Prostate gland (tissue), 2 donors: ENCODE measurements at regions not wholly inside any gene's neighbourhood (a gene's known extent, or its start where the extent isn't known, plus 50 kb on each side); places are given as distances from the start of the nearest gene placed in this dataset.

Experiments used
- DNase-seq: peaks from one replicate; pipeline ENCODE4 v3.0.0-alpha.2; 2019; ENCODE audit warnings: low spot score
- H3K27ac ChIP-seq, 2 donors: fragments of 200-600 bp; sonication (generic); 2 replicates each; pipeline ENCODE4 v1.5.1; 2017 to 2019
- H3K27me3 ChIP-seq: fragments of 200-600 bp; sonication (generic); replicated peaks from 2 replicates; pipeline ENCODE4 v1.5.1; 2019; ENCODE audit not compliant: insufficient read depth
- H3K36me3 ChIP-seq, 2 donors: fragments of 200-600 bp; sonication (generic); 1 replicate in 1 of 2; 2 replicates in 1 of 2; pipeline versions ENCODE4 v1.5.1 to v1.8.1; 2017 to 2019
- H3K4me1 ChIP-seq: fragments of 200-600 bp; sonication (generic); replicated peaks from 2 replicates; pipeline ENCODE4 v1.5.1; 2019
- H3K4me3 ChIP-seq, 2 donors: fragments of 200-600 bp; sonication (generic); 2 replicates each; pipeline ENCODE4 v1.5.1; 2017 to 2019
- H3K9me3 ChIP-seq: fragments of 200-600 bp; sonication (generic); 2 replicates; pipeline ENCODE4 v1.5.1; 2017
- POLR2A ChIP-seq: fragments of 450-650 bp; IDR thresholded peaks from one replicate; pipeline ENCODE4 v1.6.1; 2016; ENCODE audit warnings: antibody characterized with exemption, mild to moderate bottlenecking
- POLR2AphosphoS5 ChIP-seq: sonication (generic); formaldehyde crosslinking; IDR thresholded peaks from one replicate; pipeline ENCODE4 v1.6.1; 2017; ENCODE audit warnings: antibody characterized with exemption
- WGBS: methylation state at CpG from one replicate; pipeline ENCODE4 v1.1.5; 2018; 5-methylcytosine and 5-hydroxymethylcytosine counted together
- intact Hi-C: fragments of 100-400 bp; cut with DNase I; formaldehyde crosslinking; loops from one replicate; pipeline ENCODE4 v1.14.2; 2022
- TF ChIP-seq, protein P1 (sequence below), 4 experiments: fragments of 200-600 bp in 2 of 4; fragments of 450-650 bp in 2 of 4; sonication (generic) in 2 of 4; IDR thresholded peaks; 1 replicate in 3 of 4; 2 replicates in 1 of 4; pipeline ENCODE4 v1.5.1; 2016 to 2019; ENCODE audit warnings: antibody characterized with exemption in 4 of 4, mild to moderate bottlenecking in 2 of 4, moderate library complexity in 2 of 4

DNA sequence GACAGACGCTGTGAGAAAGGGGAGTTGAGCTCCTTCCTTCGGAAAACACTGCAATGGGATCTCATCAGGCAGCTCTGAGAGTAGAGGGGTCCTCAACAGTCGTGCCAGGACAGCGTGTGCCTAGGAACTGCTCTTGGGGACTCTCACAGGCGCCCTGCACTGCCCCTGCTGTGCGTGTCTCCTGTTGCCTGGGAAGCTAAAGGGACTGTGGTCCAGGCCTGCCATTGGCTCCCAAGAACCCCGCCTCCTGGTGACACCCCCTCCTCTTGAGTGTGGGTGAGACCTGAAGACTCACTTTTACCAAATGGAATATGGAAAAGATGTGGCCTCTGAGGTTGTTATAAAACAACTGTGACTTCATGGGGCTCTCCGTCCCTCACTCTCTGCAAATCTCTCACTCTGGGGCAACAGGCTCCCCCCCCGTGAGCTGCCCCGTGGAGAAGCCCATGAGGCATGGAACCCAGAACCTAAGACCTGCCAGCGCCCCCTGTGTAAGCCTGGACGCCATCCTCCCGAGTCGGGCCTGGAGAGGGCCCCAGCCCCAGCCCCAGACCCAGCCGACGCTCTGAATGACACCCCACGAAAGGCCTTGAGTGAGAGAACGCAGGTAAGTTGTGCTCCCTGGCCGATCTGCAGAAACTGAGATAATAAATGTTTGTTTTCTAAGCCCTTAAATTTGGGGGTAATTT, 302.7 kb downstream of the FGF9 start:
- intact Hi-C loops, result no loop called here
- no peak for DNase-seq
- 94% methylated on average over 19 of the region's 19 CpGs for WGBS
- H3K4me3 ChIP-seq, result no peak overlapping the region
- no peaks in the 10 kb centered on the region for H3K4me1 ChIP-seq
- H3K27me3 ChIP-seq, result no peaks in the 10 kb centered on the region
- H3K9me3 ChIP-seq, result no peaks in the 10 kb centered on the region
- TF ChIP-seq POLR2A (no peak), POLR2AphosphoS5 (no peak)
- TF ChIP-seq, protein P1, sequence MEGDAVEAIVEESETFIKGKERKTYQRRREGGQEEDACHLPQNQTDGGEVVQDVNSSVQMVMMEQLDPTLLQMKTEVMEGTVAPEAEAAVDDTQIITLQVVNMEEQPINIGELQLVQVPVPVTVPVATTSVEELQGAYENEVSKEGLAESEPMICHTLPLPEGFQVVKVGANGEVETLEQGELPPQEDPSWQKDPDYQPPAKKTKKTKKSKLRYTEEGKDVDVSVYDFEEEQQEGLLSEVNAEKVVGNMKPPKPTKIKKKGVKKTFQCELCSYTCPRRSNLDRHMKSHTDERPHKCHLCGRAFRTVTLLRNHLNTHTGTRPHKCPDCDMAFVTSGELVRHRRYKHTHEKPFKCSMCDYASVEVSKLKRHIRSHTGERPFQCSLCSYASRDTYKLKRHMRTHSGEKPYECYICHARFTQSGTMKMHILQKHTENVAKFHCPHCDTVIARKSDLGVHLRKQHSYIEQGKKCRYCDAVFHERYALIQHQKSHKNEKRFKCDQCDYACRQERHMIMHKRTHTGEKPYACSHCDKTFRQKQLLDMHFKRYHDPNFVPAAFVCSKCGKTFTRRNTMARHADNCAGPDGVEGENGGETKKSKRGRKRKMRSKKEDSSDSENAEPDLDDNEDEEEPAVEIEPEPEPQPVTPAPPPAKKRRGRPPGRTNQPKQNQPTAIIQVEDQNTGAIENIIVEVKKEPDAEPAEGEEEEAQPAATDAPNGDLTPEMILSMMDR (IDR thresholded peaks at IDR 0.05), result no peak
- no peak overlapping the region for H3K27ac ChIP-seq
- H3K36me3 ChIP-seq, result no peaks in the 10 kb centered on the region

DNA sequence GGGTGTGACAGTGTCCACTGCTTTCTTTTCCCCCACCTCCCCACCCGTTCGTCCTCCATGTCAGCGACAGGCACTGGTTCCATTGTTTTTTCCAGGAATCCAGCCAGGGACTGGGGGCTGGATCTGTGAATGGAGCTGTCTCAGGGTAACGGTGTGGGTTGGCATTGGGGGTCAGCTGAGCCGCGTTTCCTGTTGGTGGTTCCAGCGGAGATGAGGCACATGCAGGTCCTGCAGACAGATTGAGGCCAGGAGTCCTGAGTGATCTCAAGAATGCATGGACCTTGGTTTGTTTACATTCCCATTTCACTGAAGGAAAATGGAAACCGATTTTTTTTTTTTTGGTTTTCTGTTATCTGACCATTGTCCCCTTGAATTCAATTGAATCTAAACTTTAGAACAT, 303.9 kb downstream of the FGF9 start:
- Histone ChIP-seq H3K4me3 (no peak overlapping the region), H3K4me1 (no peaks in the 10 kb centered on the region), H3K27ac (no peak overlapping the region), H3K36me3 (no peaks in the 10 kb centered on the region), H3K9me3 (no peaks in the 10 kb centered on the region), H3K27me3 (no peaks in the 10 kb centered on the region)
- WGBS, result 80% methylated on average over 8 of the region's 8 CpGs
- intact Hi-C loops, result no loop called here
- TF ChIP-seq, protein P1 (IDR thresholded peaks at IDR 0.05), result no peak
- TF ChIP-seq POLR2AphosphoS5, result no peak
- TF ChIP-seq POLR2A, result no peak
- no peak for DNase-seq

DNA sequence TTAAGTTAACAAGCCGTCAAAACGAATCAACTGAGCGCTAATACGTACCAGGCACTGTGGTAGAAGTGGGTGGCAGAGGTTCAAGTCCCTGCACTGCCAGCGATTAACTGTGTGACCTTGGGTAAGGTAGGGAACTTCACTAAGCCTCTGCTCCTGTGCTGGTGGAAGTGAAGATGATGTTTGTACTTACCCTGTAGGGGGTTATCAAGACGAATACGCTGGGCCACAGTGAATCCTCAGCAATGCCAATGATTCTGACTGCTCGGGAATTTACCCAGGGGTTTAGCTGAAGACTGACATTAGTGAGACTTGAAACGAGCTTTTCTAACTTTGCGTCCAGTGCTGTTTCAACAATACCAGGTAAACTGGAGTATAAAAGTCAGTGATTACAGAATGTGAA, 305.3 kb downstream of the FGF9 start:
- no peaks in the 10 kb centered on the region for H3K27me3 ChIP-seq
- no peaks in the 10 kb centered on the region for H3K9me3 ChIP-seq
- intact Hi-C loops, result no loop called here
- no peaks in the 10 kb centered on the region for H3K36me3 ChIP-seq
- no peaks in the 10 kb centered on the region for H3K4me1 ChIP-seq
- 91% methylated on average over 10 of the region's 10 CpGs for WGBS
- TF ChIP-seq POLR2AphosphoS5, result no peak
- no peak for TF ChIP-seq POLR2A
- TF ChIP-seq, protein P1 (IDR thresholded peaks at IDR 0.05), result no peak
- no peak overlapping the region for H3K27ac ChIP-seq
- DNase-seq, result no peak
- H3K4me3 ChIP-seq, result no peak overlapping the region

DNA sequence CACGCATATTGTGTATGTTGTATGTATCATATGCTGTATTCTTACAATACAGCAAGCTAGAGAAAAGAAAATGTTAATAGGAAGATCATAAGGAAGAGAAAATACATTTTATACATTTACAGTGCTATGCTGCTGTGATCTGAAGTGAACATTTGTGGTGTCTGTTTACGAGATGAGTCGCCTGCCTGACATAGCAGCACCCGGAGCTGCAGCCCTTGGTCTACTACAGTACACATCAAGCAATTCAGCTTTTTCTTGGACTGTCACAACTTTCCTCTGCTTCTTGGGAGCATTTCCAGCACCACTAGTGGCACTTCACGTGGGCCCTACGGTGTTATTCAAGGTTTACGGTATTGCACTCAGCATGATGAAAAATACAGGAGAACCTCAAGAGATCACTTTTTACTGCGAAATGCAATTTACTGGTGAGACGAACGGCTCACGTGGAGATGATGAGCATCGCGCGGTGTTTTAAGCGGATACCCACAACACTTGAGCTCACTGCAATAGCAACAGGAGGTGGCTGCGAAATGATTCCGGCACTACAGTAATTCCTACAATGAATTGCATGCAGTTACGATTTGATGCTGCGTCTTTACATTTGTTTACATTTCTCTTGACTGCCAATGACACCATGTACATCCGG, 308.4 kb downstream of the FGF9 start:
- DNase-seq, result no peak
- no peaks in the 10 kb centered on the region for H3K27me3 ChIP-seq
- H3K27ac ChIP-seq, result no peak overlapping the region
- intact Hi-C loops, result no loop called here
- H3K4me1 ChIP-seq, result no peaks in the 10 kb centered on the region
- no peak overlapping the region for H3K4me3 ChIP-seq
- TF ChIP-seq POLR2AphosphoS5, result no peak
- no peak for TF ChIP-seq POLR2A
- TF ChIP-seq, protein P1 (IDR thresholded peaks at IDR 0.05), result no peak
- WGBS, result 75% methylated on average over 20 of the region's 20 CpGs
- no peaks in the 10 kb centered on the region for H3K36me3 ChIP-seq
- no peaks in the 10 kb centered on the region for H3K9me3 ChIP-seq

DNA sequence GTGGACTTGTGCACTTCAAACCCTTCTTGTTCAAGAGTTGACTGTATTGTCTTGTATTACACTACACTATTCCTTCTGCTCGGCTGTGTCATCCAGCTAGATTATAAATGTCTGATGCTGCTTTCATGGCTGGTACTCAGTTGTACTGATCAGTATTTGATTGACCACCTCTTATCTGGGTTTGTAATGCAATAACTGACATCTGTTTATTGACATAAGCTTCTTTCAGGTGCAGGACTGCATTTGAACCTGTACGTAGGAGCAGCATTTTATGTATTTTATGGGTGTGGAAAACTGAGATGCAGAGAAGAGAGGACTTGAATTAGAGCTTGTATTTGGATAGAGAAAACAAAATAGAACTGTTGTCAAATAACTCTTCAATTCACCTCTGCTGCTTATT, 309.2 kb downstream of the FGF9 start:
- no peaks in the 10 kb centered on the region for H3K9me3 ChIP-seq
- intact Hi-C loops, result no loop called here
- no peak for TF ChIP-seq POLR2A
- no peak for TF ChIP-seq POLR2AphosphoS5
- TF ChIP-seq, protein P1 (IDR thresholded peaks at IDR 0.05), result no peak
- H3K27ac ChIP-seq, result no peak overlapping the region
- H3K4me3 ChIP-seq, result no peak overlapping the region
- no peaks in the 10 kb centered on the region for H3K27me3 ChIP-seq
- H3K36me3 ChIP-seq, result no peaks in the 10 kb centered on the region
- DNase-seq, result no peak
- H3K4me1 ChIP-seq, result no peaks in the 10 kb centered on the region
- 76% methylated on average over 2 of the region's 2 CpGs for WGBS
